ENCODE measurements at regions not wholly inside any gene's neighbourhood (a gene's known extent, or its start where the extent isn't known, plus 50 kb on each side); places are given as distances from the start of the nearest gene placed in this dataset.

GRCh38 chr9:69985971-69986370, 57.7 kb upstream of the MAMDC2 start:
- no peak for TF ChIP-seq CTCF (conservative IDR thresholded peaks at IDR 0.05)

GRCh38 chr9:69986970-69987369, 56.7 kb upstream of the MAMDC2 start:
- TF ChIP-seq CTCF (conservative IDR thresholded peaks at IDR 0.05): no peak
- no peak overlapping the region for H3K27ac ChIP-seq

More at GRCh38 chr9:69985971-69986370, 57.7 kb upstream of the MAMDC2 start:
- no peak overlapping the region for H3K27ac ChIP-seq

- no peak overlapping the region for H3K27ac ChIP-seq
- no peak for TF ChIP-seq CTCF (conservative IDR thresholded peaks at IDR 0.05)
These were observed 56.2 kb upstream of the MAMDC2 start for GRCh38 chr9:69987457-69987856.

GRCh38 chr9:69993110-69993509, 50.5 kb upstream of the MAMDC2 start:
- TF ChIP-seq CTCF (conservative IDR thresholded peaks at IDR 0.05): no peak
- H3K27ac ChIP-seq: no peak overlapping the region
